Panc1 (cell line): ENCODE measurements at regions not wholly inside any gene's neighbourhood (a gene's known extent, or its start where the extent isn't known, plus 50 kb on each side); places are given as distances from the start of the nearest gene placed in this dataset.

Experiments used
- ATAC-seq: fragments of 200-7000 bp; cut with Tn5 transposase; 2 replicates; pipeline ENCODE4 v1.9.1; 2020; ENCODE audit warnings: mild to moderate bottlenecking, moderate library complexity
- BruUV-seq: library from RNA; stranded (reverse); fragments of 400-500 nt; replicated peaks from 2 replicates; lab custom pipeline; 2021; lab: Mats Ljungman, UMichigan
- CTCF ChIA-PET: fragments of 300-600 bp; sonication (Branson Sonifier 250); formaldehyde crosslinking; loops from one replicate; lab custom pipeline; 2022; ENCODE audit warnings: antibody characterized with exemption; lab: Charles Lee
- POLR2A ChIA-PET: fragments of 300-600 bp; sonication (Branson Sonifier 250); formaldehyde crosslinking; loops from one replicate; lab custom pipeline; 2022; ENCODE audit warnings: antibody characterized with exemption; lab: Charles Lee
- DNase-seq: peaks from one replicate; pipeline ENCODE4 v3.0.0-alpha.2; 2010; ENCODE audit warnings: low read depth, low spot score
- H3K27ac ChIP-seq: 2 replicates; pipeline ENCODE4 v1.5.1; 2011; ENCODE audit warnings: mild to moderate bottlenecking, low read length, inconsistent platforms
- H3K27me3 ChIP-seq: fragments of 200-500 bp; sonication (Bioruptor generic); 2 replicates; pipeline ENCODE4 v1.6.0; 2014; ENCODE audit warnings: low read length, inconsistent platforms; ENCODE audit not compliant: control insufficient read depth, insufficient read depth
- H3K36me3 ChIP-seq: fragments of 200-500 bp; sonication (Bioruptor generic); 2 replicates; pipeline ENCODE4 v1.5.1; 2014; ENCODE audit warnings: inconsistent platforms, mild to moderate bottlenecking, low read length, moderate library complexity; ENCODE audit not compliant: control insufficient read depth, insufficient read depth
- H3K4me1 ChIP-seq: 2 replicates; pipeline ENCODE4 v1.5.1; 2011; ENCODE audit warnings: inconsistent platforms, mild to moderate bottlenecking, low read length, moderate library complexity; ENCODE audit not compliant: control insufficient read depth, insufficient read depth
- H3K4me3 ChIP-seq, 2 experiments: 2 replicates each; pipeline ENCODE4 v1.5.1; 2011 to 2012; ENCODE audit warnings: low read depth in 2 of 2, low read length in 2 of 2, mild to moderate bottlenecking in 2 of 2, inconsistent platforms in 1 of 2, moderate library complexity in 1 of 2
- H3K9me3 ChIP-seq: fragments of 200-500 bp; sonication (Bioruptor generic); 2 replicates; pipeline ENCODE4 v1.5.1; 2014; ENCODE audit warnings: low read depth, mild to moderate bottlenecking, inconsistent platforms, low read length, moderate library complexity; ENCODE audit not compliant: control insufficient read depth, insufficient read depth
- POLR2AphosphoS5 ChIP-seq: IDR thresholded peaks from 2 replicates; pipeline ENCODE4 v1.6.1; 2012; ENCODE audit warnings: mild to moderate bottlenecking, low read depth, low read length, moderate library complexity
- SIN3A ChIP-seq: IDR thresholded peaks from 2 replicates; pipeline ENCODE4 v1.6.1; 2012; ENCODE audit warnings: low read depth, mild to moderate bottlenecking, low read length, moderate library complexity, borderline replicate concordance; ENCODE audit not compliant: insufficient read depth
- TCF7L2 ChIP-seq: IDR thresholded peaks from 2 replicates; pipeline ENCODE4 v1.6.1; 2011; ENCODE audit warnings: mild to moderate bottlenecking, low read depth, low read length, inconsistent platforms
- in situ Hi-C: cut with HindIII; loops from 2 replicates; pipeline ENCODE4 v1.10.0; 2016; ENCODE audit warnings: low sequenced_read_pairs, low pct_unique_long_range_greater_than_20kb
- intact Hi-C: fragments of 100-400 bp; cut with micrococcal nuclease; formaldehyde crosslinking; loops from one replicate; pipeline ENCODE4 v1.10.0; 2022; ENCODE audit not compliant: unreplicated experiment
- TF ChIP-seq, protein P1 (sequence below): fragments of 450-650 bp; IDR thresholded peaks from 2 replicates; pipeline ENCODE4 v1.5.1; 2017; ENCODE audit warnings: mild to moderate bottlenecking
- TF ChIP-seq, protein P2 (sequence below), 2 experiments: IDR thresholded peaks; 2 replicates each; pipeline ENCODE4 v1.6.1; 2011 to 2012; ENCODE audit warnings: low read depth in 2 of 2, control low read depth in 1 of 2, low read length in 1 of 2, mild to moderate bottlenecking in 1 of 2, moderate library complexity in 1 of 2; ENCODE audit not compliant: insufficient read depth in 1 of 2

DNA sequence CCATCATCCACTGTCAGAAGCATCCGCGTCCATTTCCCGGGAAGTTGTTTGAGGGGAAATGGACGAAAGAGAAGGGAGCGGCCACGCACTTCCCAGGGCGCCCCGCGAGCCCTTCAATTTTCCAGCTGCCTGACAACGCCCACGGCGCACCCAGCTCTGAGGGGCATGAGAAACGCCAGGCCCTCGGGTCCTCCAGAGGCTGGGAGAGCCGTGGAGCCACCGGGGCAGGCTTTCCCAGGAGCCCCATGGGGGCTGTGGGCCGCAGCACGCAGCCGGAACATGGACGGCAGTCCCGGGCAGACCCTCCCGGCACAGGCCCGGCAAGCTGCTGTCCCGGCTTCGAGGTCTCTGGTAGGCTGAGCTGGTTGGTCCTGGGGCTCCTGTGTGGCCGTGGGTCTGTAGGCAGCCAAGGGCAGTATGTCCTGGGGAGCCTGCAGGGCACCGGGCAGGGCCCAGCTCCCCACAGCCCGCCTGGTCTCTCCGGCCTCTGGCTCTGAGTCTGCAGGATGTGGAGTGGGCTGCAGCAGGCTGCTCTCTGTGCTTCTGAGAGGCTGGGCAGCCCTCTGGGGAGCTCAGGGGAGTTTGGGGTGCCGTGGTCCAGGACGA, 115.2 kb downstream of the FAM53A start:
- H3K9me3 ChIP-seq = no peaks in the 10 kb centered on the region
- TF ChIP-seq, protein P1, sequence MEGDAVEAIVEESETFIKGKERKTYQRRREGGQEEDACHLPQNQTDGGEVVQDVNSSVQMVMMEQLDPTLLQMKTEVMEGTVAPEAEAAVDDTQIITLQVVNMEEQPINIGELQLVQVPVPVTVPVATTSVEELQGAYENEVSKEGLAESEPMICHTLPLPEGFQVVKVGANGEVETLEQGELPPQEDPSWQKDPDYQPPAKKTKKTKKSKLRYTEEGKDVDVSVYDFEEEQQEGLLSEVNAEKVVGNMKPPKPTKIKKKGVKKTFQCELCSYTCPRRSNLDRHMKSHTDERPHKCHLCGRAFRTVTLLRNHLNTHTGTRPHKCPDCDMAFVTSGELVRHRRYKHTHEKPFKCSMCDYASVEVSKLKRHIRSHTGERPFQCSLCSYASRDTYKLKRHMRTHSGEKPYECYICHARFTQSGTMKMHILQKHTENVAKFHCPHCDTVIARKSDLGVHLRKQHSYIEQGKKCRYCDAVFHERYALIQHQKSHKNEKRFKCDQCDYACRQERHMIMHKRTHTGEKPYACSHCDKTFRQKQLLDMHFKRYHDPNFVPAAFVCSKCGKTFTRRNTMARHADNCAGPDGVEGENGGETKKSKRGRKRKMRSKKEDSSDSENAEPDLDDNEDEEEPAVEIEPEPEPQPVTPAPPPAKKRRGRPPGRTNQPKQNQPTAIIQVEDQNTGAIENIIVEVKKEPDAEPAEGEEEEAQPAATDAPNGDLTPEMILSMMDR = no peak
- TF ChIP-seq, protein P2, sequence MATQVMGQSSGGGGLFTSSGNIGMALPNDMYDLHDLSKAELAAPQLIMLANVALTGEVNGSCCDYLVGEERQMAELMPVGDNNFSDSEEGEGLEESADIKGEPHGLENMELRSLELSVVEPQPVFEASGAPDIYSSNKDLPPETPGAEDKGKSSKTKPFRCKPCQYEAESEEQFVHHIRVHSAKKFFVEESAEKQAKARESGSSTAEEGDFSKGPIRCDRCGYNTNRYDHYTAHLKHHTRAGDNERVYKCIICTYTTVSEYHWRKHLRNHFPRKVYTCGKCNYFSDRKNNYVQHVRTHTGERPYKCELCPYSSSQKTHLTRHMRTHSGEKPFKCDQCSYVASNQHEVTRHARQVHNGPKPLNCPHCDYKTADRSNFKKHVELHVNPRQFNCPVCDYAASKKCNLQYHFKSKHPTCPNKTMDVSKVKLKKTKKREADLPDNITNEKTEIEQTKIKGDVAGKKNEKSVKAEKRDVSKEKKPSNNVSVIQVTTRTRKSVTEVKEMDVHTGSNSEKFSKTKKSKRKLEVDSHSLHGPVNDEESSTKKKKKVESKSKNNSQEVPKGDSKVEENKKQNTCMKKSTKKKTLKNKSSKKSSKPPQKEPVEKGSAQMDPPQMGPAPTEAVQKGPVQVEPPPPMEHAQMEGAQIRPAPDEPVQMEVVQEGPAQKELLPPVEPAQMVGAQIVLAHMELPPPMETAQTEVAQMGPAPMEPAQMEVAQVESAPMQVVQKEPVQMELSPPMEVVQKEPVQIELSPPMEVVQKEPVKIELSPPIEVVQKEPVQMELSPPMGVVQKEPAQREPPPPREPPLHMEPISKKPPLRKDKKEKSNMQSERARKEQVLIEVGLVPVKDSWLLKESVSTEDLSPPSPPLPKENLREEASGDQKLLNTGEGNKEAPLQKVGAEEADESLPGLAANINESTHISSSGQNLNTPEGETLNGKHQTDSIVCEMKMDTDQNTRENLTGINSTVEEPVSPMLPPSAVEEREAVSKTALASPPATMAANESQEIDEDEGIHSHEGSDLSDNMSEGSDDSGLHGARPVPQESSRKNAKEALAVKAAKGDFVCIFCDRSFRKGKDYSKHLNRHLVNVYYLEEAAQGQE (IDR thresholded peaks at IDR 0.05; ENCODE audit: insufficient read depth in 1 of 2, low read depth in 2 of 2, low read length in 1 of 2) = no peak
- TF ChIP-seq SIN3A (no peak), TCF7L2 (no peak), POLR2AphosphoS5 (no peak)
- ChIA-PET CTCF (interaction anchor here (0.5 kb wide), 1 partner anchor 724 kb away, joined by 4 read pairs; no protein-coding TSS in a partner anchor), POLR2A (no interaction called here)
- intact Hi-C loops = no loop called here
- ATAC-seq (no peak), DNase-seq (no peak)
- no peaks in the 10 kb centered on the region for H3K27me3 ChIP-seq
- no peak overlapping the region for H3K27ac ChIP-seq
- in situ Hi-C loops = no loop called here
- H3K4me3 ChIP-seq = no peak overlapping the region
- H3K36me3 ChIP-seq = no peaks in the 10 kb centered on the region
- BruUV-seq = no TSS peak
- H3K4me1 ChIP-seq = no peaks in the 10 kb centered on the region; the same call in 1 of the 2 replicates

GRCh38 chr4:1567808-1568581, 116.1 kb downstream of the FAM53A start:
- intact Hi-C loops = no loop called here
- DNase-seq (no peak), ATAC-seq (no peak)
- H3K36me3 ChIP-seq = no peaks in the 10 kb centered on the region
- in situ Hi-C loops = no loop called here
- no peak overlapping the region for H3K27ac ChIP-seq
- H3K4me1 ChIP-seq = no peaks in the 10 kb centered on the region; the same call in 1 of the 2 replicates
- TF ChIP-seq TCF7L2 = no peak
- TF ChIP-seq SIN3A = no peak
- TF ChIP-seq, protein P2 (IDR thresholded peaks at IDR 0.05; ENCODE audit: insufficient read depth in 1 of 2, low read depth in 2 of 2, low read length in 1 of 2) = no peak
- TF ChIP-seq POLR2AphosphoS5 = no peak
- no peak overlapping the region for H3K4me3 ChIP-seq
- no peaks in the 10 kb centered on the region for H3K9me3 ChIP-seq
- no TSS peak for BruUV-seq
- no peaks in the 10 kb centered on the region for H3K27me3 ChIP-seq
- POLR2A ChIA-PET = no interaction called here
- CTCF ChIA-PET = no interaction called here
